WTC11 (cell line): ENCODE measurements at regions not wholly inside any gene's neighbourhood (a gene's known extent, or its start where the extent isn't known, plus 50 kb on each side); places are given as distances from the start of the nearest gene placed in this dataset.

Experiments used
- ATAC-seq: fragments of 200-7000 bp; cut with Tn5 transposase; 2 replicates; pipeline ENCODE4 v1.10.0; 2021; ENCODE audit warnings: mild to moderate bottlenecking, moderate library complexity
- CTCF ChIA-PET: fragments of 300-600 bp; sonication (Branson Sonifier 250); formaldehyde crosslinking; loops from one replicate; lab custom pipeline; 2021; ENCODE audit warnings: antibody characterized with exemption; lab: Charles Lee
- POLR2A ChIA-PET: fragments of 350-600 bp; sonication (Branson Sonifier 250); formaldehyde crosslinking; loops from one replicate; lab custom pipeline; 2021; ENCODE audit warnings: antibody characterized with exemption; lab: Charles Lee
- DNase-seq: peaks from one replicate; pipeline ENCODE4 v3.0.0; 2021; ENCODE audit warnings: low spot score
- H3K27ac Mint-ChIP-seq: 2 replicates; pipeline ENCODE4 v1.8.0; 2021; ENCODE audit warnings: mixed read lengths
- H3K27me3 Mint-ChIP-seq: 2 replicates; pipeline ENCODE4 v1.8.0; 2021; ENCODE audit warnings: low read depth, mild to moderate bottlenecking, moderate library complexity, mixed read lengths
- H3K36me3 Mint-ChIP-seq: 2 replicates; pipeline ENCODE4 v1.8.0; 2021; ENCODE audit warnings: mixed read lengths
- H3K4me1 Mint-ChIP-seq: 2 replicates; pipeline ENCODE4 v1.8.0; 2022; ENCODE audit warnings: mixed read lengths
- H3K4me3 Mint-ChIP-seq: 2 replicates; pipeline ENCODE4 v1.8.0; 2021; ENCODE audit warnings: mild to moderate bottlenecking, moderate library complexity, mixed read lengths
- H3K9me3 Mint-ChIP-seq: 2 replicates; pipeline ENCODE4 v1.8.0; 2021; ENCODE audit warnings: mixed read lengths
- ATF2 ChIP-seq: sonication (generic); formaldehyde crosslinking; IDR thresholded peaks from 2 replicates; pipeline ENCODE4 v1.8.1; 2022; ENCODE audit warnings: low read depth, missing genetic modification reagents, borderline replicate concordance
- ATF6 ChIP-seq: sonication (generic); formaldehyde crosslinking; IDR thresholded peaks from 2 replicates; pipeline ENCODE4 v1.8.1; 2023; ENCODE audit warnings: mild to moderate bottlenecking, missing genetic modification reagents
- CREM ChIP-seq: sonication (generic); formaldehyde crosslinking; IDR thresholded peaks from 2 replicates; pipeline ENCODE4 v1.8.1; 2022; ENCODE audit warnings: mild to moderate bottlenecking, missing genetic modification reagents, moderate library complexity
- CTCF ChIP-seq: fragments of 200-600 bp; IDR thresholded peaks from 2 replicates; pipeline ENCODE4 v1.8.0; 2022; ENCODE audit warnings: antibody characterized with exemption
- E2F4 ChIP-seq: sonication (generic); formaldehyde crosslinking; IDR thresholded peaks from 2 replicates; pipeline ENCODE4 v1.8.1; 2022; ENCODE audit warnings: low read depth, mild to moderate bottlenecking, moderate library complexity, missing genetic modification reagents, borderline replicate concordance
- E2F5 ChIP-seq: sonication (generic); formaldehyde crosslinking; IDR thresholded peaks from 2 replicates; pipeline ENCODE4 v1.8.1; 2022; ENCODE audit warnings: mild to moderate bottlenecking, moderate library complexity, missing genetic modification reagents
- ELF4 ChIP-seq: sonication (generic); formaldehyde crosslinking; IDR thresholded peaks from 2 replicates; pipeline ENCODE4 v1.8.1; 2022; ENCODE audit warnings: low read depth, mild to moderate bottlenecking, moderate library complexity, missing genetic modification reagents
- FOXK1 ChIP-seq: sonication (generic); formaldehyde crosslinking; IDR thresholded peaks from 2 replicates; pipeline ENCODE4 v1.8.0; 2022; ENCODE audit warnings: mild to moderate bottlenecking, moderate library complexity, missing genetic modification reagents
- FOXP1 ChIP-seq: sonication (generic); formaldehyde crosslinking; IDR thresholded peaks from 2 replicates; pipeline ENCODE4 v1.8.0; 2022; ENCODE audit warnings: missing genetic modification reagents, mild to moderate bottlenecking, moderate library complexity, borderline replicate concordance
- FOXP4 ChIP-seq: sonication (generic); formaldehyde crosslinking; IDR thresholded peaks from 2 replicates; pipeline ENCODE4 v1.8.0; 2022; ENCODE audit warnings: mild to moderate bottlenecking, missing genetic modification reagents
- GTF2I ChIP-seq: fragments of 250-450 bp; sonication (Bioruptor Pico); conservative IDR thresholded peaks from 2 replicates; pipeline ENCODE4 v1.4.0; 2021; ENCODE audit warnings: mild to moderate bottlenecking
- HMGA2 ChIP-seq: fragments of 250-450 bp; sonication (Bioruptor Pico); IDR thresholded peaks from 2 replicates; pipeline ENCODE4 v1.4.0; 2021; ENCODE audit warnings: mild to moderate bottlenecking, moderate library complexity
- HMGXB4 ChIP-seq: sonication (generic); formaldehyde crosslinking; IDR thresholded peaks from 2 replicates; pipeline ENCODE4 v1.8.1; 2023; ENCODE audit warnings: mild to moderate bottlenecking, moderate library complexity, missing genetic modification reagents
- NR1H2 ChIP-seq: sonication (generic); formaldehyde crosslinking; IDR thresholded peaks from 2 replicates; pipeline ENCODE4 v1.9.0; 2021; ENCODE audit warnings: mild to moderate bottlenecking, moderate library complexity, missing genetic modification reagents
- PRDM15 ChIP-seq: sonication (generic); formaldehyde crosslinking; IDR thresholded peaks from 2 replicates; pipeline ENCODE4 v1.8.0; 2022; ENCODE audit warnings: missing genetic modification reagents
- SP1 ChIP-seq: sonication (generic); formaldehyde crosslinking; conservative IDR thresholded peaks from 2 replicates; pipeline ENCODE4 v1.8.1; 2022; ENCODE audit warnings: missing genetic modification reagents
- ZNF219 ChIP-seq: sonication (generic); formaldehyde crosslinking; IDR thresholded peaks from 2 replicates; pipeline ENCODE4 v1.8.0; 2023; ENCODE audit warnings: missing genetic modification reagents, mild to moderate bottlenecking, borderline replicate concordance
- ZNF396 ChIP-seq: fragments of 250-450 bp; sonication (Bioruptor Pico); IDR thresholded peaks from 2 replicates; pipeline ENCODE4 v1.8.0; 2021; ENCODE audit warnings: mild to moderate bottlenecking, moderate library complexity, borderline replicate concordance
- ZNF425 ChIP-seq: fragments of 250-450 bp; sonication (Bioruptor Pico); conservative IDR thresholded peaks from 2 replicates; pipeline ENCODE4 v1.9.0; 2021; ENCODE audit warnings: mild to moderate bottlenecking

GRCh38 chr20:57076951-57077350, 189.5 kb downstream of the BMP7 start (continued):
- no peak for TF ChIP-seq CTCF
- TF ChIP-seq GTF2I (CRISPR knock-in tag): no peak
- no peak for TF ChIP-seq SP1
- TF ChIP-seq ELF4 (CRISPR knock-in tag): no peak
- TF ChIP-seq, all 79 proteins: peak for 0

- Mint-ChIP-seq H3K27me3 (peaks cover 5% of the 10 kb centered on the region; the same call in 1 of the 2 replicates), H3K4me1 (0 out of 2 replicates have a peak, but pooled peaks cover 3% of the 10 kb centered on the region), H3K36me3 (peaks cover 8% of the 10 kb centered on the region), H3K4me3 (no peak overlapping the region), H3K9me3 (peaks cover 48% of the 10 kb centered on the region), H3K27ac (no peak overlapping the region)
- ATAC-seq: no peak
- ChIA-PET POLR2A (no interaction called here), CTCF (no interaction called here)
- no peak for DNase-seq
- TF ChIP-seq ATF2: no peak
- TF ChIP-seq E2F4 (CRISPR knock-in tag): no peak
- no peak for TF ChIP-seq HMGXB4 (CRISPR knock-in tag)
- TF ChIP-seq ZNF425 (CRISPR knock-in tag): no peak
- TF ChIP-seq ELF4 (CRISPR knock-in tag): no peak
- TF ChIP-seq PRDM15 (CRISPR knock-in tag): no peak
- no peak for TF ChIP-seq FOXP1
- no peak for TF ChIP-seq NR1H2 (CRISPR knock-in tag)
- TF ChIP-seq ZNF219: no peak
- TF ChIP-seq HMGA2 (CRISPR knock-in tag): no peak
- TF ChIP-seq CREM: no peak
- no peak for TF ChIP-seq ATF6
- TF ChIP-seq E2F5 (CRISPR knock-in tag): no peak
- TF ChIP-seq FOXP4: no peak
- no peak for TF ChIP-seq FOXK1 (CRISPR knock-in tag)
- no peak for TF ChIP-seq ZNF396 (CRISPR knock-in tag)
Observed at GRCh38 chr20:57078116-57078515, 188.3 kb downstream of the BMP7 start.
